Esophagus squamous epithelium (tissue), 5 donors: ENCODE measurements at regions not wholly inside any gene's neighbourhood (a gene's known extent, or its start where the extent isn't known, plus 50 kb on each side); places are given as distances from the start of the nearest gene placed in this dataset.

Experiments used
- DNase-seq: peaks from one replicate; lab custom pipeline; 2025; lab: John Stamatoyannopoulos, UW
- H3K27ac ChIP-seq, 4 donors: fragments of 200-600 bp; sonication (generic); one replicate each; pipeline ENCODE4 v1.5.1; 2016 to 2019; ENCODE audit warnings: mild to moderate bottlenecking in 1 of 4
- H3K27me3 ChIP-seq, 4 donors: fragments of 200-600 bp; sonication (generic); 1 replicate in 3 of 4; 2 replicates in 1 of 4; pipeline versions ENCODE4 v1.5.1 to v1.6.0; 2017 to 2021; ENCODE audit warnings: antibody characterized with exemption in 1 of 4
- H3K36me3 ChIP-seq, 3 donors: fragments of 200-600 bp; sonication (generic); one replicate each; pipeline ENCODE4 v1.5.1; 2016 to 2019
- H3K4me1 ChIP-seq, 3 donors: fragments of 200-600 bp; sonication (generic); one replicate each; pipeline ENCODE4 v1.5.1; 2017 to 2019
- H3K4me3 ChIP-seq, 4 donors: fragments of 200-600 bp; sonication (generic); 1 replicate in 3 of 4; 2 replicates in 1 of 4; pipeline ENCODE4 v1.5.1; 2016 to 2019; ENCODE audit warnings: mild to moderate bottlenecking in 2 of 4, moderate library complexity in 1 of 4
- H3K9me3 ChIP-seq, 3 donors: fragments of 200-600 bp; sonication (generic); one replicate each; pipeline ENCODE4 v1.5.1; 2016 to 2019
- POLR2A ChIP-seq, 4 donors: fragments of 450-650 bp; IDR thresholded peaks; one replicate each; pipeline ENCODE4 v1.6.1; 2017; ENCODE audit warnings: antibody characterized with exemption in 4 of 4, mild to moderate bottlenecking in 4 of 4, moderate library complexity in 3 of 4
- WGBS, 2 donors: methylation state at CpG; one replicate each; pipeline ENCODE4 v1.1.5; 2018; 5-methylcytosine and 5-hydroxymethylcytosine counted together
- intact Hi-C: fragments of 100-400 bp; cut with DNase I; formaldehyde crosslinking; loops from one replicate; pipeline ENCODE4 v1.15.0; 2022
- TF ChIP-seq, protein P1 (sequence below), 6 experiments: fragments of 450-650 bp in 4 of 6; fragments of 200-600 bp in 2 of 6; sonication (generic) in 2 of 6; IDR thresholded peaks; one replicate each; pipeline ENCODE4 v1.5.1; 2016 to 2019; ENCODE audit warnings: antibody characterized with exemption in 6 of 6, mild to moderate bottlenecking in 4 of 6, moderate library complexity in 4 of 6
- donor health status: DM: yes; HTN: yes; CAD: no.

GRCh38 chr21:34262469-34262845, 101.3 kb upstream of the KCNE2 start:
- no peaks in the 10 kb centered on the region for H3K36me3 ChIP-seq
- peak overlapping the region in 1 of 4 donors; percentile 34 for H3K27ac ChIP-seq
- H3K4me1 ChIP-seq, result peaks cover 0 to 19% (median 3%) of the 10 kb centered on the region in 3 donors
- H3K4me3 ChIP-seq, result no peak overlapping the region
- WGBS, 2 donors, result 22 to 25% methylated on average over 1 of the region's 1 CpG
- H3K9me3 ChIP-seq, result peaks cover 0 to 10% (median 0%) of the 10 kb centered on the region in 3 donors
- intact Hi-C loops, result no loop called here
- DNase-seq, result no peak
- no peaks in the 10 kb centered on the region for H3K27me3 ChIP-seq
- TF ChIP-seq, protein P1, sequence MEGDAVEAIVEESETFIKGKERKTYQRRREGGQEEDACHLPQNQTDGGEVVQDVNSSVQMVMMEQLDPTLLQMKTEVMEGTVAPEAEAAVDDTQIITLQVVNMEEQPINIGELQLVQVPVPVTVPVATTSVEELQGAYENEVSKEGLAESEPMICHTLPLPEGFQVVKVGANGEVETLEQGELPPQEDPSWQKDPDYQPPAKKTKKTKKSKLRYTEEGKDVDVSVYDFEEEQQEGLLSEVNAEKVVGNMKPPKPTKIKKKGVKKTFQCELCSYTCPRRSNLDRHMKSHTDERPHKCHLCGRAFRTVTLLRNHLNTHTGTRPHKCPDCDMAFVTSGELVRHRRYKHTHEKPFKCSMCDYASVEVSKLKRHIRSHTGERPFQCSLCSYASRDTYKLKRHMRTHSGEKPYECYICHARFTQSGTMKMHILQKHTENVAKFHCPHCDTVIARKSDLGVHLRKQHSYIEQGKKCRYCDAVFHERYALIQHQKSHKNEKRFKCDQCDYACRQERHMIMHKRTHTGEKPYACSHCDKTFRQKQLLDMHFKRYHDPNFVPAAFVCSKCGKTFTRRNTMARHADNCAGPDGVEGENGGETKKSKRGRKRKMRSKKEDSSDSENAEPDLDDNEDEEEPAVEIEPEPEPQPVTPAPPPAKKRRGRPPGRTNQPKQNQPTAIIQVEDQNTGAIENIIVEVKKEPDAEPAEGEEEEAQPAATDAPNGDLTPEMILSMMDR (IDR thresholded peaks at IDR 0.05), result no peak
- TF ChIP-seq POLR2A (IDR thresholded peaks at IDR 0.05), result no peak

- no peak overlapping the region for H3K27ac ChIP-seq
- H3K36me3 ChIP-seq, result no peaks in the 10 kb centered on the region
- no peak overlapping the region for H3K4me3 ChIP-seq
- peaks cover 0 to 19% (median 3%) of the 10 kb centered on the region in 3 donors for H3K4me1 ChIP-seq
- H3K9me3 ChIP-seq, result peaks cover 0 to 10% (median 0%) of the 10 kb centered on the region in 3 donors
- WGBS, 2 donors, result 74 to 82% methylated on average over 2 of the region's 2 CpGs
- intact Hi-C loops, result no loop called here
- DNase-seq, result no peak
- H3K27me3 ChIP-seq, result no peaks in the 10 kb centered on the region
- TF ChIP-seq, protein P1 (IDR thresholded peaks at IDR 0.05), result no peak
- TF ChIP-seq POLR2A (IDR thresholded peaks at IDR 0.05), result no peak
Observed at GRCh38 chr21:34263629-34264028, 100.2 kb upstream of the KCNE2 start.

- Histone ChIP-seq H3K27me3 (no peaks in the 10 kb centered on the region), H3K27ac (no peak overlapping the region), H3K36me3 (no peaks in the 10 kb centered on the region), H3K4me1 (peaks cover 0 to 17% (median 3%) of the 10 kb centered on the region in 3 donors), H3K9me3 (peaks cover 0 to 10% (median 0%) of the 10 kb centered on the region in 3 donors), H3K4me3 (no peak overlapping the region)
- 90 to 93% methylated on average over 1 of the region's 1 CpG for WGBS, 2 donors
- intact Hi-C loops, result no loop called here
- TF ChIP-seq, protein P1 (IDR thresholded peaks at IDR 0.05), result no peak
- DNase-seq, result no peak
Observed at GRCh38 chr21:34266351-34266750, 97.5 kb upstream of the KCNE2 start.

GRCh38 chr21:34268493-34268892, 95.3 kb upstream of the KCNE2 start:
- Histone ChIP-seq H3K27ac (no peak overlapping the region), H3K4me1 (no peaks in the 10 kb centered on the region), H3K4me3 (no peak overlapping the region), H3K9me3 (peaks cover 0 to 6% (median 0%) of the 10 kb centered on the region in 3 donors), H3K27me3 (peaks cover 0 to 8% (median 0%) of the 10 kb centered on the region in 4 donors), H3K36me3 (no peaks in the 10 kb centered on the region)
- no peak for TF ChIP-seq POLR2A (IDR thresholded peaks at IDR 0.05)
- TF ChIP-seq, protein P1 (IDR thresholded peaks at IDR 0.05), result no peak
- 85 to 87% methylated on average over 8 of the region's 8 CpGs for WGBS, 2 donors
- no peak for DNase-seq
- intact Hi-C loops, result no loop called here

DNA sequence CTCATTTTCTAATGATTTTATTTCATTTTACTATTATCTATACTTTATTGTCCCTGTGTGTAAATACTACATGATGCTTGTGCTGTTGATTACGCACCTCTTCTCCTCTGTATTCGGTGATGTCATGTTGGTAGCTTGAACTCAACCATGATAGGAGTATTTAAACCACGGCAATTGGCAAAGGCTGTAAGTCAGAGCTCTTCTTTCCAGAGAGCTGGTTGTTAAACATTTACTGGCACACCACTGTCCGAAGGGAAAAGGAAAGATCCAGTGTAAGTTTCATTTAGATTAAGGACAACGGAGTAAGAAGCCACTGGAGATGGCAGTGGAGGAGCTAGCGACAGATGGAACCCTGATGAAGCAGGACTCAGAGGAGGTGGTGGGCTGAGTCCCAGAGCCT, 93.4 kb upstream of the KCNE2 start:
- Histone ChIP-seq H3K27me3 (peaks cover 0 to 14% (median 0%) of the 10 kb centered on the region in 4 donors), H3K4me3 (no peak overlapping the region), H3K4me1 (no peaks in the 10 kb centered on the region), H3K9me3 (no peaks in the 10 kb centered on the region), H3K36me3 (no peaks in the 10 kb centered on the region), H3K27ac (no peak overlapping the region)
- WGBS, 2 donors, result 87 to 89% methylated on average over 6 of the region's 6 CpGs
- no peak for TF ChIP-seq POLR2A (IDR thresholded peaks at IDR 0.05)
- TF ChIP-seq, protein P1 (IDR thresholded peaks at IDR 0.05), result no peak
- intact Hi-C loops, result no loop called here
- no peak for DNase-seq
